Activated B cell treated with CpG ODN at 0.5 μM for 24 hours (primary cell): ENCODE measurements at regions not wholly inside any gene's neighbourhood (a gene's known extent, or its start where the extent isn't known, plus 50 kb on each side); places are given as distances from the start of the nearest gene placed in this dataset.

Experiments used
- ATAC-seq: fragments of 200-7000 bp; cut with Tn5 transposase; one replicate; pipeline ENCODE4 v1.10.0; 2021; ENCODE audit warnings: low read depth, mild to moderate bottlenecking, moderate library complexity
- CTCF ChIA-PET: fragments of 350-600 bp; sonication (Branson Sonifier 250); formaldehyde crosslinking; loops from one replicate; lab custom pipeline; 2021; ENCODE audit warnings: antibody characterized with exemption; lab: Charles Lee
- POLR2A ChIA-PET: fragments of 350-600 bp; sonication (Branson Sonifier 250); formaldehyde crosslinking; loops from one replicate; lab custom pipeline; 2021; ENCODE audit warnings: antibody characterized with exemption; lab: Charles Lee
- DNase-seq: peaks from one replicate; pipeline ENCODE4 v3.0.0; 2022
- H3K27ac Mint-ChIP-seq: one replicate; pipeline ENCODE4 v1.8.0; 2020; ENCODE audit warnings: mixed read lengths
- H3K27me3 Mint-ChIP-seq: one replicate; pipeline ENCODE4 v1.8.0; 2021; ENCODE audit warnings: mixed read lengths
- H3K36me3 Mint-ChIP-seq: one replicate; pipeline ENCODE4 v1.8.0; 2021; ENCODE audit warnings: low read depth, mixed read lengths
- H3K4me1 Mint-ChIP-seq: one replicate; pipeline ENCODE4 v1.8.0; 2021; ENCODE audit warnings: mixed read lengths
- H3K4me3 Mint-ChIP-seq: one replicate; pipeline ENCODE4 v1.8.0; 2020; ENCODE audit warnings: mild to moderate bottlenecking, mixed read lengths
- H3K9me3 Mint-ChIP-seq: one replicate; pipeline ENCODE4 v1.8.0; 2020; ENCODE audit warnings: mixed read lengths
- intact Hi-C: fragments of 100-400 bp; cut with micrococcal nuclease; formaldehyde crosslinking; loops from one replicate; pipeline ENCODE4 v1.15.1; 2024
- TF ChIP-seq, protein P1 (sequence below): fragments of 200-600 bp; IDR thresholded peaks from one replicate; pipeline ENCODE4 v1.8.0; 2022; ENCODE audit warnings: antibody characterized with exemption, mild to moderate bottlenecking

GRCh38 chrX:117689956-117690355, 426.7 kb downstream of the KLHL13 start:
- Mint-ChIP-seq H3K27me3 (no peaks in the 10 kb centered on the region), H3K36me3 (no peaks in the 10 kb centered on the region), H3K27ac (no peak overlapping the region), H3K4me3 (no peak overlapping the region), H3K9me3 (no peaks in the 10 kb centered on the region), H3K4me1 (no peaks in the 10 kb centered on the region)
- CTCF ChIA-PET, result no interaction called here
- ATAC-seq, result no peak
- intact Hi-C loops, result no loop called here
- TF ChIP-seq, protein P1, sequence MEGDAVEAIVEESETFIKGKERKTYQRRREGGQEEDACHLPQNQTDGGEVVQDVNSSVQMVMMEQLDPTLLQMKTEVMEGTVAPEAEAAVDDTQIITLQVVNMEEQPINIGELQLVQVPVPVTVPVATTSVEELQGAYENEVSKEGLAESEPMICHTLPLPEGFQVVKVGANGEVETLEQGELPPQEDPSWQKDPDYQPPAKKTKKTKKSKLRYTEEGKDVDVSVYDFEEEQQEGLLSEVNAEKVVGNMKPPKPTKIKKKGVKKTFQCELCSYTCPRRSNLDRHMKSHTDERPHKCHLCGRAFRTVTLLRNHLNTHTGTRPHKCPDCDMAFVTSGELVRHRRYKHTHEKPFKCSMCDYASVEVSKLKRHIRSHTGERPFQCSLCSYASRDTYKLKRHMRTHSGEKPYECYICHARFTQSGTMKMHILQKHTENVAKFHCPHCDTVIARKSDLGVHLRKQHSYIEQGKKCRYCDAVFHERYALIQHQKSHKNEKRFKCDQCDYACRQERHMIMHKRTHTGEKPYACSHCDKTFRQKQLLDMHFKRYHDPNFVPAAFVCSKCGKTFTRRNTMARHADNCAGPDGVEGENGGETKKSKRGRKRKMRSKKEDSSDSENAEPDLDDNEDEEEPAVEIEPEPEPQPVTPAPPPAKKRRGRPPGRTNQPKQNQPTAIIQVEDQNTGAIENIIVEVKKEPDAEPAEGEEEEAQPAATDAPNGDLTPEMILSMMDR, result no peak
- POLR2A ChIA-PET, result no interaction called here
- no peak for DNase-seq

- POLR2A ChIA-PET, result no interaction called here
- Mint-ChIP-seq H3K27ac (no peak overlapping the region), H3K9me3 (no peaks in the 10 kb centered on the region), H3K36me3 (no peaks in the 10 kb centered on the region), H3K27me3 (no peaks in the 10 kb centered on the region), H3K4me1 (no peaks in the 10 kb centered on the region), H3K4me3 (no peak overlapping the region)
- ATAC-seq (no peak), DNase-seq (no peak)
- TF ChIP-seq, protein P1, result no peak
- CTCF ChIA-PET, result no interaction called here
- intact Hi-C loops, result no loop called here
Measured at GRCh38 chrX:117680286-117680685, 436.3 kb downstream of the KLHL13 start.

GRCh38 chrX:117653396-117653795, 463.2 kb downstream of the KLHL13 start:
- TF ChIP-seq, protein P1, result no peak
- Mint-ChIP-seq H3K4me1 (no peaks in the 10 kb centered on the region), H3K4me3 (no peak overlapping the region), H3K27me3 (no peaks in the 10 kb centered on the region), H3K27ac (no peak overlapping the region), H3K9me3 (no peaks in the 10 kb centered on the region), H3K36me3 (no peaks in the 10 kb centered on the region)
- POLR2A ChIA-PET, result no interaction called here
- intact Hi-C loops, result no loop called here
- ATAC-seq (no peak), DNase-seq (no peak)
- CTCF ChIA-PET, result no interaction called here

GRCh38 chrX:117645639-117646038, 471.0 kb downstream of the KLHL13 start:
- no peak for ATAC-seq
- intact Hi-C loops, result no loop called here
- no peaks in the 10 kb centered on the region for H3K9me3 Mint-ChIP-seq
- TF ChIP-seq, protein P1, result no peak
- no peaks in the 10 kb centered on the region for H3K36me3 Mint-ChIP-seq
- no peak for DNase-seq
- H3K4me3 Mint-ChIP-seq, result no peak overlapping the region
- POLR2A ChIA-PET, result no interaction called here
- CTCF ChIA-PET, result no interaction called here
- H3K27ac Mint-ChIP-seq, result no peak overlapping the region
- no peaks in the 10 kb centered on the region for H3K27me3 Mint-ChIP-seq
- H3K4me1 Mint-ChIP-seq, result no peaks in the 10 kb centered on the region

GRCh38 chrX:117641913-117642656, 474.5 kb downstream of the KLHL13 start:
- Mint-ChIP-seq H3K27me3 (no peaks in the 10 kb centered on the region), H3K4me1 (no peaks in the 10 kb centered on the region), H3K27ac (no peak overlapping the region), H3K4me3 (no peak overlapping the region), H3K36me3 (no peaks in the 10 kb centered on the region), H3K9me3 (no peaks in the 10 kb centered on the region)
- no peak for DNase-seq
- ChIA-PET POLR2A (no interaction called here), CTCF (no interaction called here)
- no peak for ATAC-seq
- intact Hi-C loops, result no loop called here
- TF ChIP-seq, protein P1, result no peak
